GM12892 (cell line): ENCODE measurements at regions not wholly inside any gene's neighbourhood (a gene's known extent, or its start where the extent isn't known, plus 50 kb on each side); places are given as distances from the start of the nearest gene placed in this dataset.

Source experiments
- POLR2A ChIP-seq: IDR thresholded peaks from 2 replicates; pipeline ENCODE4 v1.6.1; 2011; ENCODE audit warnings: low read depth, low read length, control low read depth
- TAF1 ChIP-seq: IDR thresholded peaks from 2 replicates; pipeline ENCODE4 v1.6.1; 2011; ENCODE audit warnings: low read depth, mild to moderate bottlenecking, control low read depth, low read length, borderline replicate concordance

DNA sequence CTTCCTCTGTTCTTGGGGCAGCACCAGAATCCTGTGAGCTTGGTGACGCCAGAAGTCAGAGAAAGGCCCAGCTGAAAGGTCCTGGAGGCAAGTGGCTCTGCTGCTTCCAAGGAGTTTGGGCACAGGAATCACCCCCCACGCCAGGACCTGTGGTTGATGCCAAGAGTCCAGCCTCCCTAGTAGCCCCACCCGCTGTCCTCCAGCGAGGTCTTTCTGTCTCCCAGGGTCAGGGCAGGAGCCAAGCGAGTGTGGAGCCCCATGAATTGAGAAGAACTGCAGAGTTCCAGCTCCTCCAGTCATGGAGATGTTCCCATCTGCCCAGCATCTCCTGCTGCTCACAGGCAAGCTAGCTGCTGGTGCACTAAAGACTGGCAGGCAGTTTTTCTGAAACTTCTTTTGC, 631.7 kb upstream of the MGMT start:
- no peak for TF ChIP-seq POLR2A
- TF ChIP-seq TAF1: no peak
